ENCODE measurements at regions not wholly inside any gene's neighbourhood (a gene's known extent, or its start where the extent isn't known, plus 50 kb on each side); places are given as distances from the start of the nearest gene placed in this dataset.

DNA sequence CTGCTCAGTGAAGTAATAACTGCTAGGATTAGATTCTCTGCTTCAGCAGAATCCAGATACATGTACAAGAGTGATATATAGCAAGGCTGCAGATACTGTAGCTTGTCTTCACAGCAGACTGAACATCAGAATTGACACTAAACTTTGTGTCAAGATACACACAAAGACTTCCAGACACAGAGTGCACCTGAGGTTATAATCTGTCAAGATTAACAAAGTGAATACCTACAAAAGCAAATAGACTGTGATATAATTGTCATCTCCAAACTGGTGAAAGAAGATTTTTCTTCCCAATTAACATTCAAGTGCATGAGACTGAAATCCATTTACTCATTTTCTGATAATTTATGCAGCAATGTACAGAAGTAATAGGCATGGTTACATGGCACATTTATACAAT lies 2266.5 kb upstream of the WWC1 start:
- DNase-seq (ENCODE audit: low read depth, low spot score) = no peak

- DNase-seq (ENCODE audit: low read depth, low spot score) = no peak
These were observed 2263.9 kb upstream of the WWC1 start for GRCh38 chr5:166027582-166027981.

- no peak for DNase-seq (ENCODE audit: low read depth, low spot score)
These were observed 2259.5 kb upstream of the WWC1 start for GRCh38 chr5:166031926-166032325.

- no peak for DNase-seq (ENCODE audit: low read depth, low spot score)
These were observed 2258.8 kb upstream of the WWC1 start for GRCh38 chr5:166032601-166033000.

DNA sequence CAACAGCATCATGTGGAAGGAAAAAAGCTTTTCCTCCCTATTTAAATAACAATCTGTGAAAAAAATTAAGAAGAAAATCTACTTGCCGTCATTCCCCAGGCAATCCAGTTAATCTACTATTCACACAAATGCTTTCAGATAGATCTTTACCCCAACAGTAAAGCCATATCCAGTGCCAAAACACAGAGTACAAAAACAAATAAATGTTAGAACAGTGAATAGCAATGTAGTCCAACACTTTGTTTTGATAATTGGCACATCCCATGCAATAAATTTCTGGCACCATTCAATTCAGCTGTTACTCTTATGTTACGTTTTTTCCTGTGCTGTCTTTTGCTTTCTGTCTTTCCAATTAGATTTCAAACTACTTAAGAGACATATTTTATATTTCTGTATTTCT lies 2245.5 kb upstream of the WWC1 start:
- no peak for DNase-seq (ENCODE audit: low read depth, low spot score)

- no peak for DNase-seq (ENCODE audit: low read depth, low spot score)
These were observed 2244.5 kb upstream of the WWC1 start for GRCh38 chr5:166046956-166047355.

DNA sequence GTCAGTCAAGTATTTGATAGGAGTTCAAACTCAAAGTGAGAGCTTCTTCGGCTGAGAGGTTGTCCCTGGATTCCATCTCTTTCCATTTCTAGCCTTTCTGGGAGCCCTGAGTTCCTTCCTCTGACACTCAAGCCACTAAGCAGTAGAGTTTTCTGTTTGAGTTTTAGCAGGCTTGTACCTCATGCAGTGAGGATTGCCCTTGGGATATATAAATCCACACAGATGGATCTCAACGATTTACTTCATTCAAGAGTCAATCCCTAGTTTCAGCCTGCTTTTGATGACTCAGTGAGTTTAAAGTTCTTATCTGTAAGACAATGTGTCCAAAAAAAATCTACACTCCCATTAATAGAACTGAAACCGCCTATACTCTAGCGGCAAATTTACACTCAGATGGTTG lies 2240.9 kb upstream of the WWC1 start:
- no peak for DNase-seq (ENCODE audit: low read depth, low spot score)

DNA sequence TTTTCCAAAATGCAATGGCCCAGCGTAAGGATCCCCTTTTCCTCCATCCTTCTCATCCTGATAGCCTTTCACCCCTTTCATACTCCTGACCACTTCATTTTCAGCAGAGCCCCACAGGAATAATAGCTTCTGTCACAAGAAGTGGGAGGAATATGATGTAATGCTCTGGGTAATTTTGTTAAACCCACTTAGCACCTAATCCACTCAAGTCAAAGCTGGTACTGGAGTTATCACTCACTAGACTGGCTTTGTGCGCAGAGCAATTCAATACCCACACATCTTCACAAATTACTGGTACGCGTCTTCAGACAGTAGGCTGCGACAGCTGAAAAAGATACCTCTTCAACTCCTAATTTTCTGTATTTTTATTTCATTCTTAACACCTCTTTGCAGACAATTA lies 2232.8 kb upstream of the WWC1 start:
- DNase-seq (ENCODE audit: low read depth, low spot score) = no peak

GRCh38 chr5:166062094-166062493 lies 2229.4 kb upstream of the WWC1 start:
- DNase-seq (ENCODE audit: low read depth, low spot score) = no peak

DNA sequence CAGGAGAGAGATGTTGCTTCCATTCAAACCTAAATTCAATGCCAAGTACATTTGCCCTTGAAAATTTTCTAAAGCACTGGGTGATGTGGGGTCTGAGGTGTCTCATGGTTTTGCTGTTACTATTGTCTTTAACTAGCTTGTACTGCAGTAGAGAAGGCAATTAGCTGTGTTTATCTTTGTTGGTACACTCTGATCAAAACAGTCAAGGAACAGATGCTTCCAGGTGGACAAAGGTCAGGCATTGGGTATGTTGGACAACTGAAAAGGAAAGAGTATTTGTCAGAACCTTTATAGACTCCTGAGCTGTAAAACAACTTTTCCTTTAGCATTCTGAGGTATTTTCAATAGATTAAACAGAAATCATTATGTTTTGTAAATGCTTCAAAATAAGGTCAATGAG lies 2228.7 kb upstream of the WWC1 start:
- DNase-seq (ENCODE audit: low read depth, low spot score) = no peak

DNA sequence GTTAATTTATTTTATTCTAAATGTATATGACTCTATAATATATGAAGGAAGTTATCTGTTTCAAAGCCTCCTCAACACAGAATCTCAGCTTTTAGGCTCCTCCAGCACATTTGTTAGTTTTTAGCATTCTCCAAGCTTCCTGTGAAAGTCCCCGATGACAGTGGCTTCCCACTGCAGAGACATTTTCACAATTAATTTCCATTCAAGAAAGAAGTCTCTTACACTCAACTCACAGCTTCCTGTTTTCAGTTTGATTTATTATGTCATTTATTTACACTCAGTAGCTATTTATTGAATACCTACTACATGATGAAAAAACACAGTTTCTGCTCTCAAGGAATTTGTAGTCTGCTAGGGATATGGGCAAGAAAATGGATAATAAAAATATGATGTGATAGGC lies 2228.2 kb upstream of the WWC1 start:
- DNase-seq (ENCODE audit: low read depth, low spot score) = no peak

DNA sequence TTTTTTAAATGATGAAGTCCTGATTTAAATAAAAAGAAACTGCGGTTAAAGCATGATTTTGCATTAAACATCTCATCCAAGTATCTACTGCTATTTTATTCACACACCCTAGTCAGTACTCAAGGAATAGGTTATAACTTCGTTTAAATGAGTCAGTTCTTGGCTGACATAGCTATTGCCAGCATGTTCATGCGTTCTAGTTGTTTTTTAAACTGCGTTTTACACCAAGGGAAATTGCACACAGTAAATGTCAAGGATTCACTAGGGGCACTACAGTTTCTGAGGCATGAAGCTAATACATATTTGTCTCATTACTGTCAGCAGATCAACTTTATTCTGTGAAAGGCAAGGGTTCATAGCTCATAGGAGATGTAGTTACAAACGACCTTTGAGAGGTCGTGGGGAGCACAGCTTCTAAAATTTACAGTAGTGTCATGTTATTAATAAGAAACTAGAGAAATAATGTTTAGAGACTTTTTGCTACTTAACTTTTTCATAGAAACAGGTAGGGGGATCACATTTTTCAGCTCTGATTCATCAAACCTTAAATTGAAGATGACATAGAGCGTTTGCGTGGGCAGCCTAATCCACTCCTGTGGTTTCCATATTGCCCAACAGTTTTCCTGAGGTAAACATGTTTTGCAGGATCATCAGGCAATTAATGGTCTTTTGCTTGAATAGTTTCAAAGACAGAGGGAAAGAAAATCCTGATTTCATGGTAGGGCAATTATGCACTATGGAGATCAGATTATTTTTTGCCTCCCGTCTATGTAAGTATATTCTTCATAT lies 2222.7 kb upstream of the WWC1 start:
- DNase-seq (ENCODE audit: low read depth, low spot score) = no peak

DNA sequence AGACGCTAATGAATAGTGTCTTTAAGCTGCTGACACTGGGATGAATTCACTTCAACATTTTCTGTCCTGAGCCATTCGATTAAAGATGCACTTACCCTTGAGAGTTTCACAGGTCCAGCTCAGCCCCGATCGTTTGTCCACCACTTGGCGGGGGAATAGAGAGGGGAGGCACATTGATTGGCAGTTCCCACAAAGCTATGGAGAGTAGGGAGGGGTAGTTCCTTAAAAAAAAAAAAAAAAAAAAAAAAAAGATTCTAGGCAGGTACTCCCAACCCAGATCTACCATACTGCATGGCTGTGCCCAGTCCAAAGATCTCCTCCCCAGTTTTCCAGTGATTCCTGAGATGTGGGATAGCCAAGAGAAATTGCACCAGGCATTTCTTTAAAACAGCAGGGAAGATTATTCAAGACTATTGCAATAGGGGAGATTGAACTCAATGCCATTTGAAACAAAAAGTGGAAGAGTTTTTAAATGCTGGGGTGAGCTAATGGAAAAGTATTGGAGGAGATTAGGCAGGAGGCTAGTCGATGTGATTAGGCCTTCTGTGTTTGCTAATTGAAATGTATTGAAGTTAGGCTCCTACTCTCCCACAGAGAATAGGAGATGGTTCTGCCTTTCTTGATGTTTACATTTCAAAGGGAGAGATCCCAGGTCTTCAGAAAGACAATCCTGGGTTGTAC lies 2217.4 kb upstream of the WWC1 start:
- DNase-seq (ENCODE audit: low read depth, low spot score) = no peak

GRCh38 chr5:166074582-166075481 lies 2216.6 kb upstream of the WWC1 start:
- DNase-seq (ENCODE audit: low read depth, low spot score) = no peak

DNA sequence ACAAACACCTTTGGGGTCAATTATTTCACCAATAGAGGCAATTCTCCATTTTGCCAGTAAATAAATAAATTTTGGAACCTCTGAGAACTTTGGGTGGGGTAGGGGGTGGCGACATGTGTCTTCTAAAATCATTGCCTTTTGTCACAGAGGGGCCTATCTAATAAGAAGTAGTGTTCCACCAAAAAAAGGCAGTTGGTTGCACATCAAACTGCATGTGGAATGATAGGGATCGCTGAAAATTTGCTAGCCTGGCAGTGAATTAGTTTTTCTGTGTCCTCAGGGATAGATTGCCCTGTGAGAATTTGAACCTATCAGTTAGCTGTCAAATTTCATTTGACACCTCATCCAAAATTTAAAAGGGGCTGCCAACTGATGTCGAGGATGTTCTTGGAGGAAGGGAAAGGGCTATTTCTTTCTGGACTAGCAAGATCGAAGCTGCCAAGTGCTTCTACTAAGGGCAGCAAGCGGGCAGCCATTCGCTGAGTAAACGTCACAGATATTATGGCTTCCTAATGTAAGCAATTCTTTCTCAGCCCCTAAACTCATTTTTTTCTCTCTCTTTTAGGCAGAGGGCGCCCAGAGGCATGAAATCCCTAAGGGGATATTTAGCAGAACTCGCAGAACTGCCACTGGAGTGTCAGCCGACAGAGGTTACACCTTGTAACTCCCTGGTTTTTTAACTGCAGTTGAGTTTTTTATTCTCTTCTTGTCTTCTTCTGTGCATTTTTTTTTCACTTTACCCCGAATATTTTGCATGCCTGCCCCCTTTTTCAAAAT lies 2208.1 kb upstream of the WWC1 start:
- DNase-seq (ENCODE audit: low read depth, low spot score) = no peak

DNA sequence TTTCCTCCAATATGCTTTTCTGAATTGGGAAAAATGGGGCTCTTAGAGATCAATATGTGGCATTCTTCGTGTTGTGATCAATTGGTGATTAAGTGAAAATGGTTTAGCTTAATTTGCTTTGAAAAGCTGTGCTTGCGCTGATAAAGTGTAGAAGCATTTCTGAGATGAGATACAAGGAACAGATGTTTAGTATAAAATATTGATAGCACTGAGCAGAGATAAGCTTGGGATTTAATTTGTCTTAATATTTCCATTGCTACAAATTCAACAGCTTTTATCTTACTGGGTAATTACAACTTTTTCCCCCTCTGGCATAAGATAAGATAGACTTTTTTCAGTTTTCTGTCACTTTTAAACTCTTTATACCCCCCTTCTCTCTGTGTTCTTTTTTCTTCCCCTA lies 2204.9 kb upstream of the WWC1 start:
- no peak for DNase-seq (ENCODE audit: low read depth, low spot score)

DNA sequence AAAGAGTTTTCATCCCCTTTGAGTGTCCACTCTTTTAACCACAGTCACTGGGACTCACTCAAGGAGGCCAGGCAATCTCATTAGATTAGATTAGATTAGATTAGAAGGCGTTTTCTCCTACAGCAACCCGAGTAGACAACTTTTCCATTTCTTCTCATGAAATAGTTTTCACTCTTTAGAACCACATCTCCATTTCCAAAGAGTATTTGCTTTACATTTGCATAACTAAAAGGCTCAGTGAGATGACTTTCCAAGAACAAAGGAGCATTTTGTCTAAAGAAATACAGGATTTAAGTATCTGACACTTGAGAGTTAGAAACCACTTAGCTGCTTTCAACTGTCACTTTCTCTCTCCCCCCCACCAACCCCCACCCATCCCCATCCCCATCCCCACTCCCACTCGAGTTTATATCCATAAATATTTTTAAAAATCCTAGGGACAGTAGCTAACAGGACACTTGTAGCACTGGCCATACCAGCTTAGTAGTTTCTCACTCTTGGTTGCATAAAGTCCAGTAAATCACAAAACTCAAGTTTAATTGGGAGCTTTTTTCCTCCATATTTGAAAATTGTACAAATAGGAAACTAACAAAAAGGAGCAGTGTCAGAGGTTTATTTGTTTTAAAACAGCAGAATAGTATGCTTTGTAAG lies 2202.9 kb upstream of the WWC1 start:
- no peak for DNase-seq (ENCODE audit: low read depth, low spot score)

DNA sequence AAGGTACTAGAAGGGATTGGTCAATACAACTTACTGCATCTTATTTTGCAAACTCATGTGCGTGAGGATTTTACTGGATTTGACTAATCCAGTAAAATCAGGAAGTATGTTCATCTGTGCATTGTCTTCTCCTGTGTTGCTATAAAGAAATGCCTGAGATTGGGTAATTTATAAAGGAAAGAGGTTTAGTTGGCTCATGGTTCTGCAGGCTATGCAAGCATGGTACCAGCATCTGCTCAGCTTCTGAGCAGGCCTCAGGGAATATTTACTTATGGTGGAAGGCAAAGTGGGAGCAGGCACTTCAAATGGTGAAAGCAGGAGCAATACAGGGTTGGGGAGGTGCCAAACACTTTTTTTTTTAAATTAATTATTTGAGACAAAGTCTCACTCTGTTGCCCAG lies 2199.5 kb upstream of the WWC1 start:
- no peak for DNase-seq (ENCODE audit: low read depth, low spot score)

DNA sequence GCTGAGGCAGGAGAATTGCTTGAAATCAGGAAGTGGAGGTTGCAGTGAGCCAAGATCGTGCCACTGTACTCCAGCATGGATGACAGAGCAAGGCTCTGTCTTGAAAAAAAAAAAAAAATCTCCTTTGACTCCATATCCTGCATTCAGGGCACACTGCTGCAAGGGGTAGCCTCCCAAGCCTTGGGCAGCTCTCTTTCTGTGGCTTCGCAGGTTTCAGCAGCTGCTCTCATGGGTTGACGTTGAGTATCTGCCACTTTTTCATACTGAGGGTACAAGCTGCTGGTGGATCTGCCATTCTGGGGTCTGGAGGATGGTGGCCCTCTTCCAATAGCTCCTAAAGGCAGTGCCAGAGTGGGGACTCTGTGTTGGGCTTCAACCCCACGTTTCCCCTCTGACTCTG lies 2198.1 kb upstream of the WWC1 start:
- DNase-seq (ENCODE audit: low read depth, low spot score) = no peak

GRCh38 chr5:166102947-166103346 lies 2188.5 kb upstream of the WWC1 start:
- no peak for DNase-seq (ENCODE audit: low read depth, low spot score)

GRCh38 chr5:166111021-166111420 lies 2180.4 kb upstream of the WWC1 start:
- DNase-seq (ENCODE audit: low read depth, low spot score) = no peak
